ENCODE measurements at regions not wholly inside any gene's neighbourhood (a gene's known extent, or its start where the extent isn't known, plus 50 kb on each side); places are given as distances from the start of the nearest gene placed in this dataset.

DNA sequence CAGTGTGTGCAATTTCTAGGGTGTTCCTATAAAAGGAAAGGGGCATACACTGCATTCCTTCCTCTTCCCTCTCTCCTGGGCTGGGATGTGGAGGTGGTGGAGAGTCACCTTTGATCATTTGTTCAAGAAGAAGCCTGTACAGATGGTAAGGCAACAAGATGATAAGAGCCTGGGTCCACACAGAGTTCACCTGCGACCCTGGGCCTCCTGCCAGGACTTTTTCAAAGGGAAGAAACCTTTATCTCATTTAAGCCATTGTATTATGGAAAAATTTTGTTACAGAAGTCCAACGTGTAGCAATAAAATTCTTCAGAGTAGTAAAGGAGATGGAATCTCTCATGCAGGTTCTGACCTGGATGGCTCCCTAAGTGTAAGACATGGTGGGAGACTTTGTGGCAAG is 189.1 kb downstream of the MIS18A start:
- Histone ChIP-seq H3K9ac (ENCODE audit: low read length) (no peak overlapping the region), H3K9me3 (ENCODE audit: low read length) (no peaks in the 10 kb centered on the region), H3K27ac (ENCODE audit: low read length) (no peak overlapping the region), H3K4me3 (ENCODE audit: low read length) (no peak overlapping the region), H4K20me1 (ENCODE audit: low read length) (no peaks in the 10 kb centered on the region), H3K4me2 (ENCODE audit: low read length) (no peak overlapping the region), H3K9me2 (replicated peaks; ENCODE audit: low read length) (no peaks in the 10 kb centered on the region), H3F3A (ENCODE audit: low read length, unreplicated experiment) (no peaks in the 10 kb centered on the region), H3K4me1 (ENCODE audit: insufficient read depth, low read length) (no peaks in the 10 kb centered on the region), H2AFZ (ENCODE audit: low read length) (no peak overlapping the region), H3K27me3 (ENCODE audit: low read length) (peaks cover 19% of the 10 kb centered on the region; the same call in 1 of the 2 replicates), H3K79me2 (ENCODE audit: low read length) (no peaks in the 10 kb centered on the region), H3K36me3 (ENCODE audit: low read depth, low read length) (no peaks in the 10 kb centered on the region)
- CTCF ChIA-PET: no interaction called here
- POLR2A ChIA-PET (ENCODE audit: unreplicated experiment): no interaction called here
- no peak for DNase-seq
- intact Hi-C loops (cut with micrococcal nuclease): no loop called here
- no TSS peak for BruUV-seq (replicated peaks)
- TF ChIP-seq EZH2 (IDR thresholded peaks at IDR 0.05; ENCODE audit: low read length, unreplicated experiment) (no peak), EZH2phosphoT487 (IDR thresholded peaks at IDR 0.05; ENCODE audit: borderline replicate concordance, low read length) (no peak)
- TF ChIP-seq, protein P1, sequence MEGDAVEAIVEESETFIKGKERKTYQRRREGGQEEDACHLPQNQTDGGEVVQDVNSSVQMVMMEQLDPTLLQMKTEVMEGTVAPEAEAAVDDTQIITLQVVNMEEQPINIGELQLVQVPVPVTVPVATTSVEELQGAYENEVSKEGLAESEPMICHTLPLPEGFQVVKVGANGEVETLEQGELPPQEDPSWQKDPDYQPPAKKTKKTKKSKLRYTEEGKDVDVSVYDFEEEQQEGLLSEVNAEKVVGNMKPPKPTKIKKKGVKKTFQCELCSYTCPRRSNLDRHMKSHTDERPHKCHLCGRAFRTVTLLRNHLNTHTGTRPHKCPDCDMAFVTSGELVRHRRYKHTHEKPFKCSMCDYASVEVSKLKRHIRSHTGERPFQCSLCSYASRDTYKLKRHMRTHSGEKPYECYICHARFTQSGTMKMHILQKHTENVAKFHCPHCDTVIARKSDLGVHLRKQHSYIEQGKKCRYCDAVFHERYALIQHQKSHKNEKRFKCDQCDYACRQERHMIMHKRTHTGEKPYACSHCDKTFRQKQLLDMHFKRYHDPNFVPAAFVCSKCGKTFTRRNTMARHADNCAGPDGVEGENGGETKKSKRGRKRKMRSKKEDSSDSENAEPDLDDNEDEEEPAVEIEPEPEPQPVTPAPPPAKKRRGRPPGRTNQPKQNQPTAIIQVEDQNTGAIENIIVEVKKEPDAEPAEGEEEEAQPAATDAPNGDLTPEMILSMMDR (conservative IDR thresholded peaks at IDR 0.05; ENCODE audit: low read depth, low read length): no peak
- no peak for ATAC-seq

DNA sequence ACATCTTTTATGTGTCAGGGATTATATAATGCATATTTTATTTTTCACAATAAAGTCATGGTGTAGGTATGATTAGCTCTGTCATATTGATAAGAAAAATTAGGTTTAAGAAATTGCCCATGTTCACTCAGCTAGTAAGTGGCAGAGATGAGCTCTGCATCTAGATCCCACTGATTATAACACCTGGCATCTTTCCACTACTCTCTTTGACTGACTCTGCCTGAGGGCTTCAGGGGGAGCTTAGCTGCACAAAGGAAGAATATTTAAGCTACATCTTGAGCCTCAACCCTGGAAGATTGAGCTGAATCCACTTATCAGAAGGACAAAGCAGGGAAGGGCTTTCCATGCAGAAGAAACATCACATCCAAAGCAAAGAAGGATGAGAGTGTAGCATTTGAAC is 190.4 kb downstream of the MIS18A start:
- no peak overlapping the region for H2AFZ ChIP-seq (ENCODE audit: low read length)
- ATAC-seq (no peak), DNase-seq (no peak)
- H3K9me3 ChIP-seq (ENCODE audit: low read length): no peaks in the 10 kb centered on the region
- no peaks in the 10 kb centered on the region for H4K20me1 ChIP-seq (ENCODE audit: low read length)
- no peak overlapping the region for H3K9ac ChIP-seq (ENCODE audit: low read length)
- no peak overlapping the region for H3K4me2 ChIP-seq (ENCODE audit: low read length)
- CTCF ChIA-PET: interaction anchor here (0.6 kb wide), 1 partner anchor 14 kb away, joined by 3 read pairs; no protein-coding TSS in a partner anchor
- TF ChIP-seq, protein P1 (conservative IDR thresholded peaks at IDR 0.05; ENCODE audit: low read depth, low read length): no peak
- TF ChIP-seq EZH2phosphoT487 (IDR thresholded peaks at IDR 0.05; ENCODE audit: borderline replicate concordance, low read length) (no peak), EZH2 (IDR thresholded peaks at IDR 0.05; ENCODE audit: low read length, unreplicated experiment) (no peak)
- H3K4me3 ChIP-seq (ENCODE audit: low read length): no peak overlapping the region
- H3K4me1 ChIP-seq (ENCODE audit: insufficient read depth, low read length): no peaks in the 10 kb centered on the region
- H3K27me3 ChIP-seq (ENCODE audit: low read length): peaks cover 27% of the 10 kb centered on the region
- no peaks in the 10 kb centered on the region for H3K36me3 ChIP-seq (ENCODE audit: low read depth, low read length)
- no peaks in the 10 kb centered on the region for H3K79me2 ChIP-seq (ENCODE audit: low read length)
- POLR2A ChIA-PET (ENCODE audit: unreplicated experiment): no interaction called here
- no peaks in the 10 kb centered on the region for H3K9me2 ChIP-seq (replicated peaks; ENCODE audit: low read length)
- no peak overlapping the region for H3K27ac ChIP-seq (ENCODE audit: low read length)
- intact Hi-C loops (cut with micrococcal nuclease): no loop called here
- no peaks in the 10 kb centered on the region for H3F3A ChIP-seq (ENCODE audit: low read length, unreplicated experiment)
- no TSS peak for BruUV-seq (replicated peaks)

DNA sequence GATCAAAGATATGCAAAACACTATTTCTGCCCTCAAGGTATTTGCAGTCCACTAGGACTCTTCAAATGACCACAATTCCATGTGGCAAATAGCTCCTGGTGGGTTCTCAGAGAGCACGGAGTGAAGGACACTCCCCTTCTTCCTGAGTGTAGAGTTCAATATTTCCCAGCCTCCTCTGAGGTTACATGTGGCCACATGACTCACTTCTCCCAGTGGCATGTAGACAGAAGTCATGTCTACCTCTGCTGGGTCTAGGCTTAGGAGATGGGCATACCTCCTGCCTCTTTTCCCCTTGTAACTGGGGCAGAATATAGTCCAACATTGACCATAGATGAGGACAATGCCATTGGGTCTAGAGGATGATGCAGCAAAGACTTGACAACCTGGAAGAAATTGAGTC is 191.4 kb downstream of the MIS18A start:
- no peaks in the 10 kb centered on the region for H3K4me1 ChIP-seq (ENCODE audit: insufficient read depth, low read length)
- no peak overlapping the region for H3K9ac ChIP-seq (ENCODE audit: low read length)
- CTCF ChIA-PET: no interaction called here
- H3K36me3 ChIP-seq (ENCODE audit: low read depth, low read length): no peaks in the 10 kb centered on the region
- H3F3A ChIP-seq (ENCODE audit: low read length, unreplicated experiment): no peaks in the 10 kb centered on the region
- DNase-seq (no peak), ATAC-seq (no peak)
- no peaks in the 10 kb centered on the region for H3K79me2 ChIP-seq (ENCODE audit: low read length)
- intact Hi-C loops (cut with micrococcal nuclease): no loop called here
- no peaks in the 10 kb centered on the region for H4K20me1 ChIP-seq (ENCODE audit: low read length)
- no peak overlapping the region for H3K27ac ChIP-seq (ENCODE audit: low read length)
- no peak overlapping the region for H2AFZ ChIP-seq (ENCODE audit: low read length)
- H3K9me3 ChIP-seq (ENCODE audit: low read length): no peaks in the 10 kb centered on the region
- H3K4me3 ChIP-seq (ENCODE audit: low read length): no peak overlapping the region
- BruUV-seq (replicated peaks): no TSS peak
- POLR2A ChIA-PET (ENCODE audit: unreplicated experiment): no interaction called here
- TF ChIP-seq, protein P1 (conservative IDR thresholded peaks at IDR 0.05; ENCODE audit: low read depth, low read length): no peak
- no peak for TF ChIP-seq EZH2phosphoT487 (IDR thresholded peaks at IDR 0.05; ENCODE audit: borderline replicate concordance, low read length)
- no peak for TF ChIP-seq EZH2 (IDR thresholded peaks at IDR 0.05; ENCODE audit: low read length, unreplicated experiment)
- no peak overlapping the region for H3K4me2 ChIP-seq (ENCODE audit: low read length)
- H3K9me2 ChIP-seq (replicated peaks; ENCODE audit: low read length): no peaks in the 10 kb centered on the region
- peaks cover 37% of the 10 kb centered on the region for H3K27me3 ChIP-seq (ENCODE audit: low read length)
